Mesenchymal stem cell (in vitro differentiated cells and primary cell): ENCODE measurements at regions not wholly inside any gene's neighbourhood (a gene's known extent, or its start where the extent isn't known, plus 50 kb on each side); places are given as distances from the start of the nearest gene placed in this dataset.
"Not testable (repeated sequence)": the region's sequence is repeated elsewhere in the genome, so short reads cannot be mapped to it uniquely, and the experiment has no call there.

Source experiments
- DNase-seq: peaks from one replicate; pipeline ENCODE4 v3.0.0-alpha.2; 2013
- H2AFZ ChIP-seq: one replicate; pipeline ENCODE4 v1.6.1; 2013; ENCODE audit warnings: low read depth, mild to moderate bottlenecking, control low read depth, inconsistent platforms, low read length, moderate library complexity
- H2AK5ac ChIP-seq: 2 replicates; pipeline ENCODE4 v1.6.1; 2013; ENCODE audit warnings: low read length, moderate library complexity, mild to moderate bottlenecking, inconsistent platforms; ENCODE audit not compliant: severe bottlenecking
- H2BK120ac ChIP-seq: one replicate; pipeline ENCODE4 v1.6.1; 2013; ENCODE audit warnings: low read depth, mild to moderate bottlenecking, inconsistent platforms, low read length, moderate library complexity
- H2BK12ac ChIP-seq, 2 experiments: one replicate each; pipeline ENCODE4 v1.6.1; 2013; ENCODE audit warnings: inconsistent platforms in 2 of 2, low read length in 2 of 2, mild to moderate bottlenecking in 2 of 2, moderate library complexity in 2 of 2, control low read depth in 1 of 2
- H2BK15ac ChIP-seq: one replicate; pipeline ENCODE4 v1.6.1; 2013; ENCODE audit warnings: mild to moderate bottlenecking, low read depth, inconsistent platforms; ENCODE audit not compliant: poor library complexity, severe bottlenecking
- H2BK5ac ChIP-seq: 2 replicates; pipeline ENCODE4 v1.6.1; 2013; ENCODE audit warnings: low read depth, mild to moderate bottlenecking, low read length, control low read depth, inconsistent platforms; ENCODE audit not compliant: poor library complexity, severe bottlenecking
- H3K14ac ChIP-seq, 2 experiments: one replicate each; pipeline ENCODE4 v1.6.1; 2013; ENCODE audit warnings: inconsistent platforms in 2 of 2, low read length in 2 of 2, control low read depth in 1 of 2, mild to moderate bottlenecking in 1 of 2, moderate library complexity in 1 of 2
- H3K18ac ChIP-seq, 2 experiments: one replicate each; pipeline ENCODE4 v1.6.1; 2013; ENCODE audit warnings: inconsistent platforms in 2 of 2, low read length in 2 of 2, control low read depth in 1 of 2, low read depth in 1 of 2, mild to moderate bottlenecking in 1 of 2
- H3K23ac ChIP-seq, 2 experiments: one replicate each; pipeline ENCODE4 v1.6.1; 2013; ENCODE audit warnings: inconsistent platforms in 2 of 2, low read length in 2 of 2, mild to moderate bottlenecking in 2 of 2, moderate library complexity in 2 of 2, control low read depth in 1 of 2
- H3K27ac ChIP-seq: 2 replicates; pipeline ENCODE4 v1.5.1; 2013; ENCODE audit warnings: mild to moderate bottlenecking, moderate library complexity, low read length, control low read depth, inconsistent platforms; ENCODE audit not compliant: poor library complexity, severe bottlenecking
- H3K27me3 ChIP-seq, 2 experiments: 2 replicates each; pipeline versions ENCODE4 v1.6.1 to v1.7.0; 2013; ENCODE audit warnings: low read length in 2 of 2, mild to moderate bottlenecking in 2 of 2, moderate library complexity in 2 of 2, control low read depth in 1 of 2, inconsistent platforms in 1 of 2; ENCODE audit not compliant: control insufficient read depth in 1 of 2, insufficient read depth in 1 of 2
- H3K36me3 ChIP-seq, 2 experiments: 2 replicates each; pipeline versions ENCODE4 v1.6.1 to v1.7.0; 2013; ENCODE audit warnings: low read length in 2 of 2, control low read depth in 1 of 2, inconsistent platforms in 1 of 2, low read depth in 1 of 2, mild to moderate bottlenecking in 1 of 2; ENCODE audit not compliant: insufficient read depth in 2 of 2, control insufficient read depth in 1 of 2
- H3K4ac ChIP-seq, 2 experiments: one replicate each; pipeline ENCODE4 v1.6.1; 2013; ENCODE audit warnings: inconsistent platforms in 2 of 2, low read length in 2 of 2, mild to moderate bottlenecking in 2 of 2, moderate library complexity in 2 of 2, control low read depth in 1 of 2, low read depth in 1 of 2
- H3K4me1 ChIP-seq: 2 replicates; pipeline ENCODE4 v1.6.1; 2013; ENCODE audit warnings: low read depth, low read length, control low read depth; ENCODE audit not compliant: control insufficient read depth, insufficient read depth
- H3K4me2 ChIP-seq: 2 replicates; pipeline ENCODE4 v1.6.1; 2013; ENCODE audit warnings: low read length, mild to moderate bottlenecking, inconsistent platforms; ENCODE audit not compliant: poor library complexity, severe bottlenecking
- H3K4me3 ChIP-seq, 2 experiments: 2 replicates each; pipeline versions ENCODE4 v1.5.1 to v1.7.0; 2013; ENCODE audit warnings: low read length in 2 of 2, mild to moderate bottlenecking in 2 of 2, control low read depth in 1 of 2, low read depth in 1 of 2; ENCODE audit not compliant: insufficient read depth in 1 of 2
- H3K79me1 ChIP-seq: replicated peaks from 2 replicates; pipeline ENCODE4 v1.6.1; 2013; ENCODE audit warnings: mild to moderate bottlenecking, control low read depth, low read length, inconsistent platforms; ENCODE audit not compliant: poor library complexity, severe bottlenecking
- H3K9ac ChIP-seq: 2 replicates; pipeline ENCODE4 v1.7.0; 2013; ENCODE audit warnings: mild to moderate bottlenecking, low read length, moderate library complexity
- H3K9me3 ChIP-seq: 2 replicates; pipeline ENCODE4 v1.7.0; 2013; ENCODE audit warnings: mild to moderate bottlenecking, low read length; ENCODE audit not compliant: control insufficient read depth
- H4K8ac ChIP-seq: one replicate; pipeline ENCODE4 v1.6.1; 2013; ENCODE audit warnings: inconsistent platforms, mild to moderate bottlenecking, low read length, moderate library complexity
- H4K91ac ChIP-seq: one replicate; pipeline ENCODE4 v1.6.1; 2013; ENCODE audit warnings: mild to moderate bottlenecking, low read length, inconsistent platforms
- WGBS: methylation state at CpG from one replicate; pipeline ENCODE4 v1.1.7; 2013; ENCODE audit warnings: mixed read lengths; 5-methylcytosine and 5-hydroxymethylcytosine counted together

- no peak overlapping the region for H4K8ac ChIP-seq
- 67% methylated on average over 1 of the region's 2 CpGs for WGBS
These were observed 50.3 kb downstream of the GASK1B start for GRCh38 chr4:158122501-158122900.

GRCh38 chr4:158121161-158121579 lies 51.7 kb downstream of the GASK1B start:
- Histone ChIP-seq H2BK120ac (no peak overlapping the region), H3K23ac (no peak overlapping the region), H3K27me3 (no peaks in the 10 kb centered on the region), H3K4me3 (peak overlapping the region in 1 of 2 experiments; percentile 8), H2BK5ac (peak overlapping the region; percentile 33), H3K4me2 (no peak overlapping the region), H3K4ac (no peak overlapping the region), H2AFZ (no peak overlapping the region), H3K4me1 (peaks cover 5% of the 10 kb centered on the region), H3K14ac (no peak overlapping the region), H3K9me3 (no peaks in the 10 kb centered on the region), H2BK15ac (no peak overlapping the region), H3K79me1 (no peaks in the 10 kb centered on the region), H4K8ac (no peak overlapping the region), H3K18ac (no peak overlapping the region), H2AK5ac (no peak overlapping the region), H3K9ac (peak overlapping the region; percentile 83), H2BK12ac (no peak overlapping the region), H3K27ac (peak overlapping the region; percentile 86), H4K91ac (no peak overlapping the region), H3K36me3 (peaks cover 0 to 22% of the 10 kb centered on the region in 2 experiments)
- DNase-seq: peak; percentile 97
- 0% methylated on average over 1 of the region's 3 CpGs for WGBS

More at GRCh38 chr4:158122501-158122900, 50.3 kb downstream of the GASK1B start:
- Histone ChIP-seq H3K4me1 (peaks cover 5% of the 10 kb centered on the region), H3K4me3 (peak overlapping the region in 1 of 2 experiments; percentile 9), H3K79me1 (no peaks in the 10 kb centered on the region), H3K27me3 (no peaks in the 10 kb centered on the region), H2AK5ac (no peak overlapping the region), H3K23ac (no peak overlapping the region), H3K36me3 (peaks cover 0 to 34% of the 10 kb centered on the region in 2 experiments), H2BK15ac (no peak overlapping the region), H4K91ac (no peak overlapping the region), H3K18ac (no peak overlapping the region), H2BK120ac (no peak overlapping the region), H2BK5ac (no peak overlapping the region), H3K14ac (no peak overlapping the region), H2BK12ac (no peak overlapping the region), H3K9me3 (no peaks in the 10 kb centered on the region), H3K27ac (peak overlapping the region; percentile 72), H2AFZ (no peak overlapping the region), H3K4me2 (no peak overlapping the region), H3K9ac (peak overlapping the region; percentile 83), H3K4ac (no peak overlapping the region)
- peak; percentile 38 for DNase-seq

DNA sequence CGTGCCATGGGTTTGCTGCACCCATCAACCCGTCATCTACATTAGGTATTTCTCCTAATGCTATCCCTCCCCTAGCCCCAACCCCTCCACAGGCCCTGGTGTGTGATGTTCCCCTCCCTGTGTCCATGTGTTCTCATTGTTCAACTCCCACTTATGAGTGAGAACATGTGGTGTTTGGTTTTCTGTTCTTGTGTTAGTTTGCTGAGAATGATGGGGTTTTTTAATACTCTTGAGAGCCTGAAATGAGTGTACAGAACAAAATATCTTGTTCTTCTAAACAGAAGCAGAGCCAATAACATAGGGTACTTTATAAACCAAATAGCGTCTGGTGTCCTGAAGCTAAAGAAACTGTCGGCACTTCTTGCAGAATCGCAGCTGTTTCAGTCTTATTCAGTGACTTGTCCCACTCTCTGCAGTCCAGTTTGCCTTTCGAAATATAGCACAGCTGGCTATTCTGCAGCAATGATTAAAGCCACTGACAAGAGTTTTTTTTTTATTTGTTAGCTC lies 52.1 kb downstream of the GASK1B start:
- not testable (repeated sequence) for H3K4me2 ChIP-seq, H4K91ac ChIP-seq, H3K23ac ChIP-seq, H3K4me1 ChIP-seq, H3K4ac ChIP-seq, H3K79me1 ChIP-seq, H3K18ac ChIP-seq, H2BK12ac ChIP-seq, H3K14ac ChIP-seq, H2BK15ac ChIP-seq, H2BK120ac ChIP-seq, H2AK5ac ChIP-seq, H3K27me3 ChIP-seq, H2AFZ ChIP-seq, H4K8ac ChIP-seq, H3K9me3 ChIP-seq
- H3K4me3 ChIP-seq: peak overlapping the region in 1 of 2 experiments; percentile 8
- peak; percentile 94 for DNase-seq
- peak overlapping the region; percentile 83 for H3K9ac ChIP-seq
- H3K27ac ChIP-seq: peak overlapping the region; percentile 86
- H3K36me3 ChIP-seq: peaks cover 0 to 17% of the 10 kb centered on the region in 2 experiments
- WGBS: 15% methylated on average over 5 of the region's 6 CpGs
- peak overlapping the region; percentile 33 for H2BK5ac ChIP-seq

GRCh38 chr4:158112611-158113010 lies 60.2 kb downstream of the GASK1B start:
- no peak overlapping the region for H3K4me2 ChIP-seq
- no peak overlapping the region for H4K91ac ChIP-seq
- H3K23ac ChIP-seq: no peak overlapping the region
- no peak overlapping the region for H2AK5ac ChIP-seq
- no peak overlapping the region for H2BK12ac ChIP-seq
- H2BK5ac ChIP-seq: no peak overlapping the region
- no peaks in the 10 kb centered on the region for H3K9me3 ChIP-seq
- no peaks in the 10 kb centered on the region for H3K36me3 ChIP-seq
- H3K14ac ChIP-seq: no peak overlapping the region
- no peak overlapping the region for H2AFZ ChIP-seq
- DNase-seq: peak; percentile 10
- no peak overlapping the region for H3K9ac ChIP-seq
- no peak overlapping the region for H3K18ac ChIP-seq
- no peaks in the 10 kb centered on the region for H3K27me3 ChIP-seq
- H3K4me1 ChIP-seq: no peaks in the 10 kb centered on the region
- no peak overlapping the region for H3K27ac ChIP-seq
- no peak overlapping the region for H3K4me3 ChIP-seq
- H2BK120ac ChIP-seq: no peak overlapping the region
- no peaks in the 10 kb centered on the region for H3K79me1 ChIP-seq
- no peak overlapping the region for H2BK15ac ChIP-seq
- no peak overlapping the region for H4K8ac ChIP-seq
- H3K4ac ChIP-seq: no peak overlapping the region
